Liver (tissue), 8 donors: ENCODE measurements at regions not wholly inside any gene's neighbourhood (a gene's known extent, or its start where the extent isn't known, plus 50 kb on each side); places are given as distances from the start of the nearest gene placed in this dataset.

Experiments used
- DNase-seq: peaks from one replicate; pipeline ENCODE4 v3.0.0-alpha.2; 2017; ENCODE audit warnings: low spot score
- H3K27ac ChIP-seq, 2 donors: one replicate each; pipeline ENCODE4 v1.7.0; 2013; ENCODE audit warnings: inconsistent platforms in 2 of 2, low read length in 2 of 2, control low read depth in 1 of 2, low read depth in 1 of 2, mild to moderate bottlenecking in 1 of 2
- H3K27me3 ChIP-seq, 4 donors: one replicate each; pipeline versions ENCODE4 v1.6.1 to v1.7.0; 2013; ENCODE audit warnings: low read length in 3 of 4, inconsistent platforms in 1 of 4, mild to moderate bottlenecking in 1 of 4, moderate library complexity in 1 of 4; ENCODE audit not compliant: control insufficient read depth in 4 of 4, insufficient read depth in 4 of 4
- H3K36me3 ChIP-seq, 4 donors: one replicate each; pipeline versions ENCODE4 v1.6.1 to v1.7.0; 2013; ENCODE audit warnings: low read length in 3 of 4, mild to moderate bottlenecking in 3 of 4, low read depth in 1 of 4, moderate library complexity in 1 of 4; ENCODE audit not compliant: control insufficient read depth in 4 of 4, insufficient read depth in 3 of 4
- H3K4me1 ChIP-seq, 4 donors: one replicate each; pipeline versions ENCODE4 v1.6.1 to v1.7.0; 2013; ENCODE audit warnings: low read length in 3 of 4, mild to moderate bottlenecking in 3 of 4, moderate library complexity in 1 of 4; ENCODE audit not compliant: control insufficient read depth in 4 of 4, insufficient read depth in 4 of 4
- H3K4me3 ChIP-seq, 3 donors: one replicate each; pipeline versions ENCODE4 v1.6.1 to v1.7.0; 2013; ENCODE audit warnings: low read length in 3 of 3, control low read depth in 1 of 3, low read depth in 1 of 3, mild to moderate bottlenecking in 1 of 3
- H3K9ac ChIP-seq, 2 donors: one replicate each; pipeline ENCODE4 v1.7.0; 2013; ENCODE audit warnings: low read length in 2 of 2, mild to moderate bottlenecking in 2 of 2, moderate library complexity in 2 of 2, control low read depth in 1 of 2, low read depth in 1 of 2
- H3K9me3 ChIP-seq, 4 donors: one replicate each; pipeline versions ENCODE4 v1.6.1 to v1.7.0; 2013; ENCODE audit warnings: low read length in 3 of 4; ENCODE audit not compliant: control insufficient read depth in 4 of 4
- EGR1 ChIP-seq, 2 donors: IDR thresholded peaks; 2 replicates each; pipeline ENCODE4 v1.6.1; 2016 to 2018; ENCODE audit warnings: antibody characterized with exemption in 2 of 2, low read depth in 2 of 2
- FOXA1 ChIP-seq: IDR thresholded peaks from 2 replicates; pipeline ENCODE4 v1.6.1; 2016; ENCODE audit warnings: antibody characterized with exemption
- FOXA2 ChIP-seq: IDR thresholded peaks from 2 replicates; pipeline ENCODE4 v1.6.1; 2016; ENCODE audit warnings: antibody characterized with exemption
- HNF4A ChIP-seq, 2 donors: conservative IDR thresholded peaks; 2 replicates each; pipeline ENCODE4 v1.6.1; 2016; ENCODE audit warnings: antibody characterized with exemption in 2 of 2, mild to moderate bottlenecking in 2 of 2
- NR2F2 ChIP-seq: IDR thresholded peaks from 2 replicates; pipeline ENCODE4 v1.6.1; 2016; ENCODE audit warnings: antibody characterized with exemption
- RAD21 ChIP-seq, 2 donors: IDR thresholded peaks; 2 replicates each; pipeline ENCODE4 v1.6.1; 2016; ENCODE audit warnings: antibody characterized with exemption in 2 of 2, mild to moderate bottlenecking in 2 of 2
- SP1 ChIP-seq: IDR thresholded peaks from 2 replicates; pipeline ENCODE4 v1.6.1; 2018; ENCODE audit warnings: antibody characterized with exemption, mild to moderate bottlenecking
- TAF1 ChIP-seq: conservative IDR thresholded peaks from 2 replicates; pipeline ENCODE4 v1.6.1; 2016; ENCODE audit warnings: antibody characterized with exemption, mild to moderate bottlenecking
- WGBS: extraction: QIAGEN DNeasy Blood & Tissue Kit; methylation state at CpG from one replicate; pipeline ENCODE4 v1.1.7; 2013; 5-methylcytosine and 5-hydroxymethylcytosine counted together
- TF ChIP-seq, protein P1 (sequence below): IDR thresholded peaks from 2 replicates; pipeline ENCODE4 v1.6.1; 2016; ENCODE audit warnings: antibody characterized with exemption, mild to moderate bottlenecking
- TF ChIP-seq, protein P2 (sequence below): IDR thresholded peaks from 2 replicates; pipeline ENCODE4 v1.6.1; 2016; ENCODE audit warnings: antibody characterized with exemption
- TF ChIP-seq, protein P3 (sequence below): IDR thresholded peaks from 2 replicates; pipeline ENCODE4 v1.6.1; 2016; ENCODE audit warnings: antibody characterized with exemption
- TF ChIP-seq, protein P4 (sequence below): fragments of 150-350 bp; IDR thresholded peaks from 2 replicates; pipeline ENCODE4 v1.5.1; 2017; ENCODE audit warnings: improper control_type of control experiment, low read depth, low read length; ENCODE audit not compliant: missing input control
- TF ChIP-seq, protein P5 (sequence below): IDR thresholded peaks from 2 replicates; pipeline ENCODE4 v1.6.1; 2016; ENCODE audit warnings: antibody characterized with exemption
- donor health status: healthy.
- donor health status: healthy.
- donor health status: healthy.
- donor health status: healthy.
- donor health status: healthy.

DNA sequence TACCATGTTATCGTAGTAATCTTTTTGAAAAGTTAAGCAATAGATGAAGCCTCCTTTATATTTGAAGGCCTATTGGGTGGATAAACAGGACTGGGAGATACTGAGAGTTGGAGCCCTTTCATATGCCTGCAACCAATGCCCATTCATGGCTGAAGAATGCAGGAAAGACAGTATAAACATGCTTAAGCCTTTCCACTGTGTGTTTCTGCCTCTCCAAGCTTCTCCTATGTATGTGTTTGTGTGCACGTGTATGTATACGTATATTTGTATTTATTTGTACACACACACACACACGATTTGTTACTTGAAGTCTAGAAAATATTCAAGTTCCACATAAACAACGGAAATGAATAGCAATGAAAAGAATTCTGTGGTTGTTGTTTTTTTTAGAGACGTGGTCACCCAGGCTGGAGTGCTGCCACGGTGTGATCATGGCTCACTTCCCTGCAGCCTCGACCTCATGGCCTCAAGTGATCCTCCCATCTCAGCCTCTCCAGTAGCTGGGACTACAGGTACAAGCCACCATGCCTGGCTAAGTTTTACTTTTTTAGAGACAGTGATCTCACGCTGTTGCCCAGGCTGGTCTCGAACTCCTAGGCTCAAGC is 1453.5 kb downstream of the AACS start:
- Histone ChIP-seq H3K27ac (no peak overlapping the region), H3K27me3 (no peaks in the 10 kb centered on the region), H3K4me1 (no peaks in the 10 kb centered on the region), H3K9ac (no peak overlapping the region), H3K9me3 (no peaks in the 10 kb centered on the region), H3K4me3 (no peak overlapping the region), H3K36me3 (no peaks in the 10 kb centered on the region)
- no peak for DNase-seq
- TF ChIP-seq HNF4A (conservative IDR thresholded peaks at IDR 0.05): no peak
- no peak for TF ChIP-seq TAF1
- TF ChIP-seq, protein P1, sequence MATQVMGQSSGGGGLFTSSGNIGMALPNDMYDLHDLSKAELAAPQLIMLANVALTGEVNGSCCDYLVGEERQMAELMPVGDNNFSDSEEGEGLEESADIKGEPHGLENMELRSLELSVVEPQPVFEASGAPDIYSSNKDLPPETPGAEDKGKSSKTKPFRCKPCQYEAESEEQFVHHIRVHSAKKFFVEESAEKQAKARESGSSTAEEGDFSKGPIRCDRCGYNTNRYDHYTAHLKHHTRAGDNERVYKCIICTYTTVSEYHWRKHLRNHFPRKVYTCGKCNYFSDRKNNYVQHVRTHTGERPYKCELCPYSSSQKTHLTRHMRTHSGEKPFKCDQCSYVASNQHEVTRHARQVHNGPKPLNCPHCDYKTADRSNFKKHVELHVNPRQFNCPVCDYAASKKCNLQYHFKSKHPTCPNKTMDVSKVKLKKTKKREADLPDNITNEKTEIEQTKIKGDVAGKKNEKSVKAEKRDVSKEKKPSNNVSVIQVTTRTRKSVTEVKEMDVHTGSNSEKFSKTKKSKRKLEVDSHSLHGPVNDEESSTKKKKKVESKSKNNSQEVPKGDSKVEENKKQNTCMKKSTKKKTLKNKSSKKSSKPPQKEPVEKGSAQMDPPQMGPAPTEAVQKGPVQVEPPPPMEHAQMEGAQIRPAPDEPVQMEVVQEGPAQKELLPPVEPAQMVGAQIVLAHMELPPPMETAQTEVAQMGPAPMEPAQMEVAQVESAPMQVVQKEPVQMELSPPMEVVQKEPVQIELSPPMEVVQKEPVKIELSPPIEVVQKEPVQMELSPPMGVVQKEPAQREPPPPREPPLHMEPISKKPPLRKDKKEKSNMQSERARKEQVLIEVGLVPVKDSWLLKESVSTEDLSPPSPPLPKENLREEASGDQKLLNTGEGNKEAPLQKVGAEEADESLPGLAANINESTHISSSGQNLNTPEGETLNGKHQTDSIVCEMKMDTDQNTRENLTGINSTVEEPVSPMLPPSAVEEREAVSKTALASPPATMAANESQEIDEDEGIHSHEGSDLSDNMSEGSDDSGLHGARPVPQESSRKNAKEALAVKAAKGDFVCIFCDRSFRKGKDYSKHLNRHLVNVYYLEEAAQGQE: no peak
- no peak for TF ChIP-seq FOXA2
- TF ChIP-seq, protein P2, sequence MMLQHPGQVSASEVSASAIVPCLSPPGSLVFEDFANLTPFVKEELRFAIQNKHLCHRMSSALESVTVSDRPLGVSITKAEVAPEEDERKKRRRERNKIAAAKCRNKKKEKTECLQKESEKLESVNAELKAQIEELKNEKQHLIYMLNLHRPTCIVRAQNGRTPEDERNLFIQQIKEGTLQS: no peak
- TF ChIP-seq, protein P3, sequence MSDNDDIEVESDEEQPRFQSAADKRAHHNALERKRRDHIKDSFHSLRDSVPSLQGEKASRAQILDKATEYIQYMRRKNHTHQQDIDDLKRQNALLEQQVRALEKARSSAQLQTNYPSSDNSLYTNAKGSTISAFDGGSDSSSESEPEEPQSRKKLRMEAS: no peak
- TF ChIP-seq, protein P4, sequence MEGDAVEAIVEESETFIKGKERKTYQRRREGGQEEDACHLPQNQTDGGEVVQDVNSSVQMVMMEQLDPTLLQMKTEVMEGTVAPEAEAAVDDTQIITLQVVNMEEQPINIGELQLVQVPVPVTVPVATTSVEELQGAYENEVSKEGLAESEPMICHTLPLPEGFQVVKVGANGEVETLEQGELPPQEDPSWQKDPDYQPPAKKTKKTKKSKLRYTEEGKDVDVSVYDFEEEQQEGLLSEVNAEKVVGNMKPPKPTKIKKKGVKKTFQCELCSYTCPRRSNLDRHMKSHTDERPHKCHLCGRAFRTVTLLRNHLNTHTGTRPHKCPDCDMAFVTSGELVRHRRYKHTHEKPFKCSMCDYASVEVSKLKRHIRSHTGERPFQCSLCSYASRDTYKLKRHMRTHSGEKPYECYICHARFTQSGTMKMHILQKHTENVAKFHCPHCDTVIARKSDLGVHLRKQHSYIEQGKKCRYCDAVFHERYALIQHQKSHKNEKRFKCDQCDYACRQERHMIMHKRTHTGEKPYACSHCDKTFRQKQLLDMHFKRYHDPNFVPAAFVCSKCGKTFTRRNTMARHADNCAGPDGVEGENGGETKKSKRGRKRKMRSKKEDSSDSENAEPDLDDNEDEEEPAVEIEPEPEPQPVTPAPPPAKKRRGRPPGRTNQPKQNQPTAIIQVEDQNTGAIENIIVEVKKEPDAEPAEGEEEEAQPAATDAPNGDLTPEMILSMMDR: no peak
- TF ChIP-seq, protein P5, sequence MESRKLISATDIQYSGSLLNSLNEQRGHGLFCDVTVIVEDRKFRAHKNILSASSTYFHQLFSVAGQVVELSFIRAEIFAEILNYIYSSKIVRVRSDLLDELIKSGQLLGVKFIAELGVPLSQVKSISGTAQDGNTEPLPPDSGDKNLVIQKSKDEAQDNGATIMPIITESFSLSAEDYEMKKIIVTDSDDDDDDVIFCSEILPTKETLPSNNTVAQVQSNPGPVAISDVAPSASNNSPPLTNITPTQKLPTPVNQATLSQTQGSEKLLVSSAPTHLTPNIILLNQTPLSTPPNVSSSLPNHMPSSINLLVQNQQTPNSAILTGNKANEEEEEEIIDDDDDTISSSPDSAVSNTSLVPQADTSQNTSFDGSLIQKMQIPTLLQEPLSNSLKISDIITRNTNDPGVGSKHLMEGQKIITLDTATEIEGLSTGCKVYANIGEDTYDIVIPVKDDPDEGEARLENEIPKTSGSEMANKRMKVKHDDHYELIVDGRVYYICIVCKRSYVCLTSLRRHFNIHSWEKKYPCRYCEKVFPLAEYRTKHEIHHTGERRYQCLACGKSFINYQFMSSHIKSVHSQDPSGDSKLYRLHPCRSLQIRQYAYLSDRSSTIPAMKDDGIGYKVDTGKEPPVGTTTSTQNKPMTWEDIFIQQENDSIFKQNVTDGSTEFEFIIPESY: no peak
- no peak for TF ChIP-seq RAD21 (IDR thresholded peaks at IDR 0.05)
- no peak for TF ChIP-seq EGR1 (IDR thresholded peaks at IDR 0.05; ENCODE audit: low read depth in 2 of 2)
- TF ChIP-seq NR2F2: no peak
- TF ChIP-seq SP1: no peak
- WGBS: 82% methylated on average over 10 of the region's 10 CpGs

DNA sequence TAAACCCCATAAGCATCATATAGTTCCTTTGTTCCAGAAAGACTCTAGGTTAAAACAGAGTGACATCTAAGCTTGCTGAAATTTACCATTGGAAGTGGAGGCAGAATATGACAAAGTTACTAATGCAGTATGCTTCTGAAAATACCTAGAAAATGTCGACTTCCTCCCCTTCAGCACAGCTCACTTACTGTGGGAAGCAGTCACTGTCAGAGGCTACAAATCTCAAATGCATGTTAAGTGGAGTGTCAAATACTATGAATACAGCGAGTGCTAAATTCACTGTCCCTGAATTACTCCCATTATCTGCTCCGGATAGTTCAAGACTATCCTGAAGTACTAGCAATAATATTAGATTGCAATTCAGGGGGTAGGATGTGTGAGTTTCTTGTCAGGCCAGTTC is 1454.6 kb downstream of the AACS start:
- Histone ChIP-seq H3K9ac (no peak overlapping the region), H3K4me3 (no peak overlapping the region), H3K27me3 (no peaks in the 10 kb centered on the region), H3K4me1 (no peaks in the 10 kb centered on the region), H3K9me3 (no peaks in the 10 kb centered on the region), H3K36me3 (no peaks in the 10 kb centered on the region), H3K27ac (no peak overlapping the region)
- no peak for TF ChIP-seq FOXA1
- no peak for TF ChIP-seq HNF4A (conservative IDR thresholded peaks at IDR 0.05)
- TF ChIP-seq SP1: no peak
- TF ChIP-seq, protein P3: no peak
- TF ChIP-seq TAF1: no peak
- WGBS: 87% methylated on average over 3 of the region's 3 CpGs
- DNase-seq: no peak
